GM19025 (cell line): ENCODE measurements at regions not wholly inside any gene's neighbourhood (a gene's known extent, or its start where the extent isn't known, plus 50 kb on each side); places are given as distances from the start of the nearest gene placed in this dataset.
"Not testable (repeated sequence)": the region's sequence is repeated elsewhere in the genome, so short reads cannot be mapped to it uniquely, and the experiment has no call there.

Experiments
- ATAC-seq: cut with Tn5 transposase; IDR thresholded peaks from one replicate; pipeline ENCODE4 v1.9.1; 2021; ENCODE audit warnings: mild to moderate bottlenecking, low read depth, moderate library complexity; ENCODE audit not compliant: unreplicated experiment

- ATAC-seq = no peak
Observed at GRCh38 chr4:27119239-27119638, 258.6 kb downstream of the STIM2 start.

- no peak for ATAC-seq
Observed at GRCh38 chr4:27121830-27122229, 261.2 kb downstream of the STIM2 start.

- no peak for ATAC-seq
Observed at GRCh38 chr4:27123123-27123768, 262.6 kb downstream of the STIM2 start.

- ATAC-seq = no peak
Observed at GRCh38 chr4:27123769-27124124, 263.1 kb downstream of the STIM2 start.

GRCh38 chr4:27126895-27127294 is 266.3 kb downstream of the STIM2 start:
- ATAC-seq = not testable (repeated sequence)

GRCh38 chr4:27128443-27128842 is 267.8 kb downstream of the STIM2 start:
- ATAC-seq = no peak

GRCh38 chr4:27129871-27130366 is 269.3 kb downstream of the STIM2 start:
- no peak for ATAC-seq

GRCh38 chr4:27132497-27132896 is 271.9 kb downstream of the STIM2 start:
- no peak for ATAC-seq

- ATAC-seq = no peak
Observed at GRCh38 chr4:27140486-27140885, 279.8 kb downstream of the STIM2 start.

GRCh38 chr4:27141530-27141929 is 280.9 kb downstream of the STIM2 start:
- no peak for ATAC-seq

GRCh38 chr4:27142841-27143240 is 282.2 kb downstream of the STIM2 start:
- no peak for ATAC-seq

GRCh38 chr4:27145597-27145996 is 285.0 kb downstream of the STIM2 start:
- no peak for ATAC-seq

GRCh38 chr4:27148211-27148895 is 287.7 kb downstream of the STIM2 start:
- no peak for ATAC-seq

GRCh38 chr4:27149541-27150212 is 289.0 kb downstream of the STIM2 start:
- no peak for ATAC-seq

GRCh38 chr4:27152703-27153102 is 292.1 kb downstream of the STIM2 start:
- no peak for ATAC-seq

- no peak for ATAC-seq
Observed at GRCh38 chr4:27154706-27155105, 294.1 kb downstream of the STIM2 start.

GRCh38 chr4:27161191-27161590 is 300.6 kb downstream of the STIM2 start:
- no peak for ATAC-seq

GRCh38 chr4:27168783-27169182 is 308.1 kb downstream of the STIM2 start:
- ATAC-seq = no peak

- ATAC-seq = no peak
Observed at GRCh38 chr4:27173280-27173679, 312.6 kb downstream of the STIM2 start.

- ATAC-seq = no peak
Observed at GRCh38 chr4:27176400-27176799, 315.8 kb downstream of the STIM2 start.

GRCh38 chr4:27176881-27177280 is 316.2 kb downstream of the STIM2 start:
- no peak for ATAC-seq

- ATAC-seq = no peak
Observed at GRCh38 chr4:27178061-27178460, 317.4 kb downstream of the STIM2 start.
